ENCODE measurements at regions not wholly inside any gene's neighbourhood (a gene's known extent, or its start where the extent isn't known, plus 50 kb on each side); places are given as distances from the start of the nearest gene placed in this dataset.

- no peaks in the 10 kb centered on the region for H3K79me2 ChIP-seq (ENCODE audit: low read length)
- H3K4me3 ChIP-seq (ENCODE audit: low read length) = no peak overlapping the region
- H2AFZ ChIP-seq (ENCODE audit: low read length) = no peak overlapping the region
- no peaks in the 10 kb centered on the region for H3K27me3 ChIP-seq (replicated peaks; ENCODE audit: insufficient read depth, low read length)
- no peaks in the 10 kb centered on the region for H3K4me1 ChIP-seq (ENCODE audit: low read length)
- H3K9ac ChIP-seq (ENCODE audit: low read length) = no peak overlapping the region
- no peaks in the 10 kb centered on the region for H4K20me1 ChIP-seq (ENCODE audit: insufficient read depth, low read length)
- TF ChIP-seq EZH2 (optimal IDR thresholded peaks at IDR 0.05; ENCODE audit: low read depth, low read length) (no peak), EZH2phosphoT487 (IDR thresholded peaks at IDR 0.05; ENCODE audit: low read length) (no peak), CTCF (IDR thresholded peaks at IDR 0.05; ENCODE audit: low read length) (no peak)
- no peaks in the 10 kb centered on the region for H3K36me3 ChIP-seq (replicated peaks; ENCODE audit: insufficient read depth, low read length)
- no peaks in the 10 kb centered on the region for H3K9me3 ChIP-seq (replicated peaks; ENCODE audit: insufficient read depth, low read length)
- no peak overlapping the region for H3K27ac ChIP-seq (ENCODE audit: low read length)
- no peak for DNase-seq
- no peak overlapping the region for H3K4me2 ChIP-seq (ENCODE audit: low read depth, low read length)
- H3K9me2 ChIP-seq (replicated peaks; ENCODE audit: insufficient read depth, low read length) = no peaks in the 10 kb centered on the region
- H3F3A ChIP-seq (ENCODE audit: insufficient read depth, low read length) = no peaks in the 10 kb centered on the region
These were observed 349.8 kb upstream of the SPRED2 start for GRCh38 chr2:65782186-65782585.

DNA sequence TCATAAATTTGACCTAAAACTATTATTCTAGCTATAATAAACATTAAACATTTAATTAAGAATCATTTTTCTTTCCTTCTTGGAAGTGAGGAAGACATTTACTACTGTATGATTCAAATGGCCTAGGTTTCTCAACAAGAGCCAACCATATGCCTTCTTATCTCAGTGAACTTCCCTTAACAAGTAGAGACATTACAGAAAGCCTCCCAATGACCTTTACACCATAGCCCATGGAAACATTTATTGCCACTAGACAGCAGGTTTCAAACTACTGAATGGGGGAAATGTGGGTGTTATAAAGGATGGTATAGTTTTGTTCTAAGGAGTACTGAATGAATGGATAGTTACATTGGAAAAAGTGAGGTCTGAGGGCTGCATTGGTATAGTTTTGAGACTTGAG lies 349.4 kb upstream of the SPRED2 start:
- TF ChIP-seq CTCF (IDR thresholded peaks at IDR 0.05; ENCODE audit: low read length) = no peak
- no peak for TF ChIP-seq EZH2phosphoT487 (IDR thresholded peaks at IDR 0.05; ENCODE audit: low read length)
- no peak for TF ChIP-seq EZH2 (optimal IDR thresholded peaks at IDR 0.05; ENCODE audit: low read depth, low read length)
- H2AFZ ChIP-seq (ENCODE audit: low read length) = no peak overlapping the region
- no peaks in the 10 kb centered on the region for H3K9me2 ChIP-seq (replicated peaks; ENCODE audit: insufficient read depth, low read length)
- no peaks in the 10 kb centered on the region for H3F3A ChIP-seq (ENCODE audit: insufficient read depth, low read length)
- H3K4me2 ChIP-seq (ENCODE audit: low read depth, low read length) = no peak overlapping the region
- no peaks in the 10 kb centered on the region for H3K79me2 ChIP-seq (ENCODE audit: low read length)
- H3K36me3 ChIP-seq (replicated peaks; ENCODE audit: insufficient read depth, low read length) = no peaks in the 10 kb centered on the region
- H3K4me3 ChIP-seq (ENCODE audit: low read length) = no peak overlapping the region
- H4K20me1 ChIP-seq (ENCODE audit: insufficient read depth, low read length) = no peaks in the 10 kb centered on the region
- no peaks in the 10 kb centered on the region for H3K27me3 ChIP-seq (replicated peaks; ENCODE audit: insufficient read depth, low read length)
- H3K4me1 ChIP-seq (ENCODE audit: low read length) = no peaks in the 10 kb centered on the region
- no peak overlapping the region for H3K9ac ChIP-seq (ENCODE audit: low read length)
- H3K27ac ChIP-seq (ENCODE audit: low read length) = no peak overlapping the region
- no peak for DNase-seq
- no peaks in the 10 kb centered on the region for H3K9me3 ChIP-seq (replicated peaks; ENCODE audit: insufficient read depth, low read length)

DNA sequence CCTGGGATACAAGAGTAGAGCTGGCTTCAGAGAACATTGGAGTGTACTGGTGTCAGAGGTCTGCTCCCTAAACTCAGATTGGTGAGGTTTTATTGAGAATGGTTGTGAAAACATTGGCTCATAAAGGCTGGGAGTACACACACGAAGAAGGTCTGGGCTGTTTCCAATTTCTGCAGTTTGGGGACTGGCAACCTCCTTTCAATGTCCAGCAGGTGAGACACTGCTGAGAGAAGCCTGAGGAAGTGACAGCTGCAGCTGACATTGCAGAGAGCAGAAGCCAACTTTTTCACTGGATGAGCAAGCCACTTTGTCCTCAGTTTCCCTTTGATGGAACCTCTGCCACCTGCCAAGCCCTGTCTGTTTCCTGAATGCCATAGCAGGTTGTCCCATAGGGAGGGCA lies 346.6 kb upstream of the SPRED2 start:
- TF ChIP-seq CTCF (IDR thresholded peaks at IDR 0.05; ENCODE audit: low read length) (no peak), EZH2 (optimal IDR thresholded peaks at IDR 0.05; ENCODE audit: low read depth, low read length) (no peak), EZH2phosphoT487 (IDR thresholded peaks at IDR 0.05; ENCODE audit: low read length) (no peak)
- Histone ChIP-seq H3K27me3 (replicated peaks; ENCODE audit: insufficient read depth, low read length) (no peaks in the 10 kb centered on the region), H3F3A (ENCODE audit: insufficient read depth, low read length) (no peaks in the 10 kb centered on the region), H2AFZ (ENCODE audit: low read length) (no peak overlapping the region), H3K4me1 (ENCODE audit: low read length) (no peaks in the 10 kb centered on the region), H3K36me3 (replicated peaks; ENCODE audit: insufficient read depth, low read length) (no peaks in the 10 kb centered on the region), H3K4me3 (ENCODE audit: low read length) (no peak overlapping the region), H3K9ac (ENCODE audit: low read length) (no peak overlapping the region), H3K9me3 (replicated peaks; ENCODE audit: insufficient read depth, low read length) (no peaks in the 10 kb centered on the region), H3K9me2 (replicated peaks; ENCODE audit: insufficient read depth, low read length) (no peaks in the 10 kb centered on the region), H3K79me2 (ENCODE audit: low read length) (no peaks in the 10 kb centered on the region), H4K20me1 (ENCODE audit: insufficient read depth, low read length) (no peaks in the 10 kb centered on the region), H3K27ac (ENCODE audit: low read length) (no peak overlapping the region), H3K4me2 (ENCODE audit: low read depth, low read length) (no peak overlapping the region)
- no peak for DNase-seq
